MM.1S (cell line): ENCODE measurements at regions not wholly inside any gene's neighbourhood (a gene's known extent, or its start where the extent isn't known, plus 50 kb on each side); places are given as distances from the start of the nearest gene placed in this dataset.

Source experiments
- EZH2 ChIP-seq: fragments of 300-600 bp; sonication (generic); optimal IDR thresholded peaks from 2 replicates; pipeline ENCODE3; 2017; ENCODE audit warnings: low read depth, mild to moderate bottlenecking, antibody characterized with exemption, low read length, mixed read lengths
- TF ChIP-seq, protein P1 (sequence below): fragments of 300-600 bp; sonication (generic); IDR thresholded peaks from 2 replicates; pipeline ENCODE4 v1.5.1; 2016; ENCODE audit warnings: antibody characterized with exemption, low read length, mixed read lengths

- TF ChIP-seq, protein P1, sequence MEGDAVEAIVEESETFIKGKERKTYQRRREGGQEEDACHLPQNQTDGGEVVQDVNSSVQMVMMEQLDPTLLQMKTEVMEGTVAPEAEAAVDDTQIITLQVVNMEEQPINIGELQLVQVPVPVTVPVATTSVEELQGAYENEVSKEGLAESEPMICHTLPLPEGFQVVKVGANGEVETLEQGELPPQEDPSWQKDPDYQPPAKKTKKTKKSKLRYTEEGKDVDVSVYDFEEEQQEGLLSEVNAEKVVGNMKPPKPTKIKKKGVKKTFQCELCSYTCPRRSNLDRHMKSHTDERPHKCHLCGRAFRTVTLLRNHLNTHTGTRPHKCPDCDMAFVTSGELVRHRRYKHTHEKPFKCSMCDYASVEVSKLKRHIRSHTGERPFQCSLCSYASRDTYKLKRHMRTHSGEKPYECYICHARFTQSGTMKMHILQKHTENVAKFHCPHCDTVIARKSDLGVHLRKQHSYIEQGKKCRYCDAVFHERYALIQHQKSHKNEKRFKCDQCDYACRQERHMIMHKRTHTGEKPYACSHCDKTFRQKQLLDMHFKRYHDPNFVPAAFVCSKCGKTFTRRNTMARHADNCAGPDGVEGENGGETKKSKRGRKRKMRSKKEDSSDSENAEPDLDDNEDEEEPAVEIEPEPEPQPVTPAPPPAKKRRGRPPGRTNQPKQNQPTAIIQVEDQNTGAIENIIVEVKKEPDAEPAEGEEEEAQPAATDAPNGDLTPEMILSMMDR, result no peak
- no peak for TF ChIP-seq EZH2
These were observed 463.1 kb downstream of the DMAC1 start for GRCh38 chr9:7336356-7337065.
